H1 (cell line): ENCODE measurements at regions not wholly inside any gene's neighbourhood (a gene's known extent, or its start where the extent isn't known, plus 50 kb on each side); places are given as distances from the start of the nearest gene placed in this dataset.

ENCODE experiments used
- CTCF ChIA-PET: fragments of 300-600 bp; sonication (Branson Sonifier 250); formaldehyde crosslinking; loops from one replicate; lab custom pipeline; 2021; ENCODE audit not compliant: partially characterized antibody; lab: Charles Lee
- POLR2A ChIA-PET: fragments of 300-600 bp; sonication (Branson Sonifier 250); formaldehyde crosslinking; loops from one replicate; lab custom pipeline; 2021; ENCODE audit warnings: inconsistent platforms; ENCODE audit not compliant: partially characterized antibody; lab: Charles Lee
- DNase-seq, 2 experiments: peaks; one replicate each; pipeline versions ENCODE4 v3.0.0 to v3.0.0-alpha.2; 2010 to 2022; ENCODE audit warnings: low spot score in 2 of 2, low read depth in 1 of 2, mixed read lengths in 1 of 2
- FAIRE-seq: peaks from 2 replicates; lab custom pipeline; 2011; peaks lifted over from hg19 to GRCh38; lab: Jason Lieb, UNC
- H2AFZ ChIP-seq: 2 replicates; pipeline ENCODE4 v1.8.1; 2012; ENCODE audit warnings: low read length, inconsistent platforms
- H2AK5ac ChIP-seq: 2 replicates; pipeline ENCODE4 v1.6.1; 2013; ENCODE audit warnings: low read depth, low read length
- H2BK120ac ChIP-seq: replicated peaks from 2 replicates; pipeline ENCODE3; 2013; ENCODE audit warnings: low read depth, low read length, inconsistent platforms
- H2BK12ac ChIP-seq: 2 replicates; pipeline ENCODE4 v1.6.1; 2013; ENCODE audit warnings: low read depth, low read length
- H2BK15ac ChIP-seq: 2 replicates; pipeline ENCODE4 v1.6.1; 2013; ENCODE audit warnings: low read length
- H2BK20ac ChIP-seq: 2 replicates; pipeline ENCODE4 v1.6.1; 2013; ENCODE audit warnings: low read length
- H2BK5ac ChIP-seq: 2 replicates; pipeline ENCODE4 v1.6.1; 2013; ENCODE audit warnings: low read depth, low read length
- H3K14ac ChIP-seq: 2 replicates; pipeline ENCODE4 v1.6.1; 2013; ENCODE audit warnings: inconsistent platforms; ENCODE audit not compliant: insufficient read length
- H3K18ac ChIP-seq: 2 replicates; pipeline ENCODE4 v1.6.1; 2013; ENCODE audit warnings: low read length; ENCODE audit errors: extremely low read depth
- H3K23ac ChIP-seq: 2 replicates; pipeline ENCODE4 v1.6.1; 2013; ENCODE audit warnings: inconsistent platforms; ENCODE audit not compliant: insufficient read length
- H3K23me2 ChIP-seq: 2 replicates; pipeline ENCODE4 v1.6.1; 2013; ENCODE audit warnings: low read depth, low read length
- H3K27ac ChIP-seq: 2 replicates; pipeline ENCODE4 v1.6.1; 2011; ENCODE audit warnings: low read depth, low read length, inconsistent platforms
- H3K27me3 ChIP-seq, 4 experiments: replicated peaks in 1 of 4; 1 replicate in 1 of 4; 2 replicates in 3 of 4; pipeline versions ENCODE4 v1.6.1 to v1.8.1; 2011 to 2013; ENCODE audit warnings: low read length in 3 of 4, mild to moderate bottlenecking in 3 of 4, inconsistent platforms in 2 of 4, mixed read lengths in 2 of 4, moderate library complexity in 1 of 4; ENCODE audit not compliant: control insufficient read depth in 3 of 4, insufficient read depth in 3 of 4; ENCODE audit errors: extremely low read depth in 1 of 4
- H3K36me3 ChIP-seq, 4 experiments: 2 replicates each; pipeline versions ENCODE4 v1.6.1 to v1.8.1; 2011 to 2013; ENCODE audit warnings: mild to moderate bottlenecking in 4 of 4, low read length in 3 of 4, moderate library complexity in 2 of 4, control low read depth in 1 of 4, inconsistent platforms in 1 of 4; ENCODE audit not compliant: insufficient read depth in 4 of 4, control insufficient read depth in 2 of 4
- H3K4ac ChIP-seq: replicated peaks from 2 replicates; pipeline ENCODE3; 2013; ENCODE audit warnings: low read length, low read depth, mixed read lengths, inconsistent platforms; ENCODE audit not compliant: insufficient read length
- H3K4me1 ChIP-seq, 4 experiments: replicated peaks in 1 of 4; 1 replicate in 1 of 4; 2 replicates in 3 of 4; pipeline versions ENCODE4 v1.6.1 to v1.8.1; 2011 to 2013; ENCODE audit warnings: low read length in 3 of 4, inconsistent platforms in 2 of 4, mixed read lengths in 1 of 4; ENCODE audit not compliant: insufficient read depth in 4 of 4, control insufficient read depth in 3 of 4
- H3K4me2 ChIP-seq, 2 experiments: 2 replicates each; pipeline versions ENCODE4 v1.6.1 to v1.8.1; 2011 to 2013; ENCODE audit warnings: low read depth in 2 of 2, low read length in 2 of 2, control low read depth in 1 of 2, inconsistent platforms in 1 of 2, mild to moderate bottlenecking in 1 of 2; ENCODE audit not compliant: insufficient read depth in 1 of 2
- H3K4me3 ChIP-seq, 4 experiments: fragments of 200-600, 300-600 bp in 1 of 4; sonication (generic), shearing (Covaris generic), sonication (Bioruptor Twin) in 1 of 4; 2 replicates each; pipeline versions ENCODE4 v1.5.1 to v1.8.1; 2011 to 2016; ENCODE audit warnings: low read length in 4 of 4, low read depth in 3 of 4, control low read depth in 2 of 4, inconsistent platforms in 2 of 4, mild to moderate bottlenecking in 2 of 4, mixed read lengths in 1 of 4, moderate library complexity in 1 of 4; ENCODE audit not compliant: insufficient read depth in 2 of 4; ENCODE audit errors: extremely low read depth in 1 of 4
- H3K56ac ChIP-seq: replicated peaks from 2 replicates; pipeline ENCODE3; 2013; ENCODE audit warnings: low read depth, mild to moderate bottlenecking, mixed read lengths, low read length, inconsistent platforms; ENCODE audit not compliant: insufficient read length
- H3K79me1 ChIP-seq: 2 replicates; pipeline ENCODE4 v1.6.1; 2013; ENCODE audit warnings: low read depth, low read length, control low read depth
- H3K79me2 ChIP-seq, 2 experiments: 2 replicates each; pipeline versions ENCODE4 v1.6.1 to v1.8.1; 2012 to 2013; ENCODE audit warnings: low read length in 2 of 2, mild to moderate bottlenecking in 2 of 2, inconsistent platforms in 1 of 2; ENCODE audit not compliant: insufficient read depth in 2 of 2, control insufficient read depth in 1 of 2
- H3K9ac ChIP-seq, 4 experiments: replicated peaks in 1 of 4; 1 replicate in 1 of 4; 2 replicates in 3 of 4; pipeline versions ENCODE4 v1.6.1 to v1.8.1; 2011 to 2013; ENCODE audit warnings: low read depth in 3 of 4, low read length in 3 of 4, control low read depth in 2 of 4, mild to moderate bottlenecking in 2 of 4, moderate library complexity in 2 of 4, inconsistent platforms in 1 of 4; ENCODE audit errors: extremely low read depth in 1 of 4
- H3K9me3 ChIP-seq, 2 experiments: 2 replicates each; pipeline versions ENCODE4 v1.6.1 to v1.8.1; 2012 to 2013; ENCODE audit warnings: mild to moderate bottlenecking in 2 of 2, moderate library complexity in 2 of 2, control low read depth in 1 of 2, inconsistent platforms in 1 of 2, low read depth in 1 of 2, low read length in 1 of 2, mixed read lengths in 1 of 2; ENCODE audit not compliant: insufficient read depth in 2 of 2
- H4K20me1 ChIP-seq, 2 experiments: replicated peaks in 1 of 2; 2 replicates each; pipeline versions ENCODE3 to v1.8.1; 2011 to 2013; ENCODE audit warnings: inconsistent platforms in 2 of 2, low read length in 2 of 2, mild to moderate bottlenecking in 1 of 2; ENCODE audit not compliant: insufficient read depth in 2 of 2, control insufficient read depth in 1 of 2
- H4K5ac ChIP-seq: 2 replicates; pipeline ENCODE4 v1.6.1; 2013; ENCODE audit warnings: low read length, low read depth, mixed read lengths, inconsistent platforms; ENCODE audit not compliant: insufficient read length
- H4K8ac ChIP-seq: 2 replicates; pipeline ENCODE4 v1.8.0; 2013; ENCODE audit warnings: mild to moderate bottlenecking, moderate library complexity, low read length, inconsistent platforms; ENCODE audit not compliant: insufficient read depth; ENCODE audit errors: extremely low read depth
- H4K91ac ChIP-seq: replicated peaks from 2 replicates; pipeline ENCODE3; 2013; ENCODE audit warnings: low read length, mixed read lengths, inconsistent platforms; ENCODE audit not compliant: insufficient read length
- GABPA ChIP-seq: IDR thresholded peaks from 2 replicates; pipeline ENCODE4 v1.6.1; 2011; ENCODE audit warnings: mild to moderate bottlenecking, low read length, moderate library complexity, borderline replicate concordance; ENCODE audit not compliant: insufficient read depth
- HDAC6 ChIP-seq: IDR thresholded peaks from one replicate; pipeline ENCODE4 v1.7.1; 2012; ENCODE audit warnings: low read depth, mild to moderate bottlenecking, inconsistent platforms, low read length, moderate library complexity
- JUN ChIP-seq: IDR thresholded peaks from 2 replicates; pipeline ENCODE4 v1.6.1; 2011; ENCODE audit warnings: low read depth, mild to moderate bottlenecking, improper control_type of control experiment, low read length
- JUND ChIP-seq: IDR thresholded peaks from 2 replicates; pipeline ENCODE4 v1.6.1; 2011; ENCODE audit warnings: mild to moderate bottlenecking, improper control_type of control experiment, low read length
- KDM4A ChIP-seq: IDR thresholded peaks from one replicate; pipeline ENCODE4 v1.7.1; 2012; ENCODE audit warnings: low read depth, mild to moderate bottlenecking, moderate library complexity, low read length, inconsistent platforms; ENCODE audit not compliant: severe bottlenecking
- PHF8 ChIP-seq: fragments of 200-600 bp; sonication (generic); conservative IDR thresholded peaks from 2 replicates; pipeline ENCODE4 v1.7.1; 2012; ENCODE audit warnings: low read depth, mild to moderate bottlenecking, inconsistent platforms, low read length, moderate library complexity
- RAD21 ChIP-seq, 2 experiments: IDR thresholded peaks in 1 of 2; conservative IDR thresholded peaks in 1 of 2; 2 replicates each; pipeline ENCODE4 v1.6.1; 2011; ENCODE audit warnings: low read depth in 2 of 2, low read length in 2 of 2, improper control_type of control experiment in 1 of 2, inconsistent platforms in 1 of 2, mild to moderate bottlenecking in 1 of 2, moderate library complexity in 1 of 2
- RFX5 ChIP-seq: IDR thresholded peaks from 2 replicates; pipeline ENCODE4 v1.6.1; 2011; ENCODE audit warnings: low read depth, low read length, improper control_type of control experiment, borderline replicate concordance
- SAP30 ChIP-seq: fragments of 300-600 bp; sonication (generic); IDR thresholded peaks from 2 replicates; pipeline ENCODE4 v1.7.1; 2012; ENCODE audit warnings: low read length, moderate library complexity, mild to moderate bottlenecking, inconsistent platforms; ENCODE audit not compliant: insufficient read depth, insufficient replicate concordance
- SIRT6 ChIP-seq: IDR thresholded peaks from one replicate; pipeline ENCODE4 v1.7.1; 2012; ENCODE audit warnings: low read length, inconsistent platforms
- TCF12 ChIP-seq: IDR thresholded peaks from 2 replicates; pipeline ENCODE4 v1.6.1; 2011; ENCODE audit warnings: low read depth, mild to moderate bottlenecking, low read length
- ZNF274 ChIP-seq: IDR thresholded peaks from 2 replicates; pipeline ENCODE4 v1.7.0; 2012; ENCODE audit warnings: low read length, borderline replicate concordance; ENCODE audit errors: extremely low read depth
- WGBS, 2 experiments: shearing (Covaris generic) in 1 of 2; methylation state at CpG; one replicate each; pipeline versions ENCODE4 v1.1.6 to v1.1.7; 2013 to 2015; ENCODE audit warnings: low lambda C conversion rate in 2 of 2, mixed read lengths in 2 of 2, inconsistent platforms in 1 of 2, low coverage in 1 of 2, missing lambda C conversion rate in 1 of 2; ENCODE audit not compliant: insufficient replicate concordance in 2 of 2, insufficient coverage in 1 of 2, insufficient read length in 1 of 2; ENCODE audit errors: extremely low coverage in 1 of 2, missing lambda C conversion rate in 1 of 2; 5-methylcytosine and 5-hydroxymethylcytosine counted together

DNA sequence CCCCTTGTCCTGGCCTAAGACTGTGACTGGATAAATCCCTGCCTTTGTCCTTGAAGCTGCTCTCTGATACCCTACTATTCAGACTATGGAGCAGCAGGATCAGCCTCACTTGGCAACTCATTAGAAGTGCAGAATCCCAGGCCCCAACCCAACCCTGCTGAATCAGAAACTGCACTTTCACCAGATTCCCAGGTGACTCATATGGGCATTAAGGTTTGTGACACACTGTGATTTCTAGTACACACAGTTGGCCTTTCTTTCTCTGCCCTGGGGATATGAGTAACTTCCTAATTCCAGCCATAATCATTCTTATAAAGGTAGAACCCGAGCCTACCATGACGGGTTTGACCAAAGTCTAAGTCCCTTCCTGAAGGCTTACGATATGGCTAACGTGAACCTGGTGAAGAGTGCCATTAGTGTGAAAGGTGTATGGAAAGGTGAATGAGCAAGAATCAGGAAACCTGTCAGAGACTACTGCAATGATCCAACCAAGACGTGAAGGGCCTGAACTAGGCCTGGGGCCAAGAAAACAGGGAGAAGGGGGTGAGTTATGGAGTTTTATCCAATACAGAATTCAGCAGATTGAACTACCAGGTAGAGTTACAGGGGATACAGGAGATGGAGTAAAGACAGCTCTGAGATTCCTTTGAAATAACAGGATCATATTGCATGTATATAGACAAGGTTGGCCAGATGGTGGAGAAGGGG is 533.0 kb downstream of the BNC2 start:
- no peaks in the 10 kb centered on the region for H3K9me3 ChIP-seq
- H3K23ac ChIP-seq = no peak overlapping the region
- no peak for DNase-seq
- H3K27me3 ChIP-seq = no peaks in the 10 kb centered on the region
- no peak for TF ChIP-seq PHF8
- no peak for TF ChIP-seq ZNF274
- no peak for TF ChIP-seq RAD21 (IDR thresholded peaks at IDR 0.05 in 1 of 2, conservative IDR thresholded peaks at IDR 0.05 in 1 of 2; ENCODE audit: low read depth in 2 of 2, low read length in 2 of 2)
- no peak for TF ChIP-seq GABPA
- no peak for TF ChIP-seq SAP30
- no peak for TF ChIP-seq JUN
- no peak for TF ChIP-seq JUND
- no peak for TF ChIP-seq HDAC6
- TF ChIP-seq TCF12 = no peak
- no peak for TF ChIP-seq SIRT6
- no peak for TF ChIP-seq RFX5
- TF ChIP-seq KDM4A = no peak
- no peak overlapping the region for H2AK5ac ChIP-seq
- H3K27ac ChIP-seq = no peak overlapping the region
- H2BK15ac ChIP-seq = no peak overlapping the region
- H2BK120ac ChIP-seq = no peak overlapping the region
- 84% methylated on average over 5 of the region's 5 CpGs; no CpG with 5 or more reads in 1 of the 2 experiments for WGBS, 2 experiments
- no peak overlapping the region for H3K4me2 ChIP-seq
- no peak overlapping the region for H2BK12ac ChIP-seq
- ChIA-PET CTCF (interaction anchor here (0.6 to 1.0 kb wide), 2 partner anchors 28 to 140 kb away, joined by 3 to 5 read pairs; no protein-coding TSS in a partner anchor), POLR2A (no interaction called here)
- H3K4ac ChIP-seq = no peak overlapping the region
- no peak overlapping the region for H4K5ac ChIP-seq
- H3K4me3 ChIP-seq = no peak overlapping the region
- FAIRE-seq = no peak
- no peaks in the 10 kb centered on the region for H3K79me1 ChIP-seq
- no peaks in the 10 kb centered on the region for H3K79me2 ChIP-seq
- no peaks in the 10 kb centered on the region for H3K36me3 ChIP-seq
- no peak overlapping the region for H3K18ac ChIP-seq
- H4K20me1 ChIP-seq = no peaks in the 10 kb centered on the region
- no peaks in the 10 kb centered on the region for H3K4me1 ChIP-seq
- H2BK20ac ChIP-seq = no peak overlapping the region
- H3K14ac ChIP-seq = no peak overlapping the region
- no peak overlapping the region for H4K8ac ChIP-seq
- H4K91ac ChIP-seq = no peak overlapping the region
- no peaks in the 10 kb centered on the region for H3K23me2 ChIP-seq
- H2AFZ ChIP-seq = no peak overlapping the region
- no peak overlapping the region for H3K9ac ChIP-seq
- H3K56ac ChIP-seq = no peak overlapping the region
- H2BK5ac ChIP-seq = no peak overlapping the region
